Skeletal muscle cell (primary cell): ENCODE measurements at regions not wholly inside any gene's neighbourhood (a gene's known extent, or its start where the extent isn't known, plus 50 kb on each side); places are given as distances from the start of the nearest gene placed in this dataset.
"Not testable (repeated sequence)": the region's sequence is repeated elsewhere in the genome, so short reads cannot be mapped to it uniquely, and the experiment has no call there.

Source experiments
- DNase-seq: peaks from one replicate; pipeline ENCODE4 v3.0.0-alpha.2; 2010; ENCODE audit warnings: low read depth
- H3K4me3 ChIP-seq: 2 replicates; pipeline ENCODE4 v1.5.1; 2011; ENCODE audit warnings: low read depth, mild to moderate bottlenecking, control low read depth, low read length, moderate library complexity

DNA sequence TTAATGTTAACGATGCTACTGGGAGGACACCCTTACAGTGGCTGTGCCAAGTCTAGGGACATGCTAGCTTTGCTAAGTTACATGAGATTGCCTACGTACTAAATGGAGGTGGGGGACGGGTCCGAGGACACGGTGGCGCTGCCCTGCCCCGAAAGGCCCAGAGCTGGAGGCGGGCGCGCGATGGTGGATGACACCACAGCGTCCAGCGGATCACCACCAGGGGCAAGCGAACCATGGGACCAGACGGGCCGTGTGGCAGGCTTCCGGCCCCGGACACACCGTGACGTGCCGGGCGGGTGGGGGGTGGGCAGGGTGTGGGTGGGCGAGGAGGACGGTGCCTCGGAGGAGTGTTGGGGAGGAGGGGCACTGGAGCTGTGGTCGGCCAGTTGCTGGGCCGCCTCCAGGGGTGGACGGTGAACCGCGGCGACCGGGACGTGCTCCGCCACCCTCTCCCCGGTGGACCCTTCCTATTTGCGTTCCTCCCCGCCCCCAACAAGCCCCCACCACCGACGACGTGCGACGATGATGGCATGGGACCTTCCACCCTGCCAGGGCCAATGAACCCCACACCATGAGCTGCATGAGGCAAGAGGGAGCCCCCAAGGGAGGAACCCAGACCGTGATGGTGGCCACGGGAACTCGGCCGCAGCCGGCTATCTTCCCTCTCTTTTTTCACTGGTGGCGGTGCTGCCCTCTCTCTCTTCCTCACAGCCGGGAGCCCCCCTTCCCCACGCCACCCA lies 773.3 kb upstream of the DEFB115 start:
- DNase-seq = no peak

DNA sequence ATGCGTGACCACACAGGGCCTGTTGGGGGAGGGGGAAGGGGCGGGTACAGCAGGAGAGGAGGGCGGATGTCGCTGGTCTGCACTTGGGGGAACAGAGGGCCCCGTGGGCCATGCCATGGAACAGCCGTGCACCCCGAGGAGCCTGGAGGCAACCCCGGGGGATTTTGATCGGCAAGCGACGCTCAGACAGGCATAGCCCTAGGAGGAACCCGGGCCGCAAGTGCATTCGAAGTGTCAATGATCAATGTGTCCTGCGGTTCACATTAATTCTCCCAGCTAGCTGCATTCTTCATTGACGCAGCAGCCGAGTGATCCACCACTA lies 772.8 kb upstream of the DEFB115 start:
- DNase-seq = no peak
- H3K4me3 ChIP-seq = no peak overlapping the region

More for the DNA sequence above, 773.3 kb upstream of the DEFB115 start:
- H3K4me3 ChIP-seq = no peak overlapping the region

DNA sequence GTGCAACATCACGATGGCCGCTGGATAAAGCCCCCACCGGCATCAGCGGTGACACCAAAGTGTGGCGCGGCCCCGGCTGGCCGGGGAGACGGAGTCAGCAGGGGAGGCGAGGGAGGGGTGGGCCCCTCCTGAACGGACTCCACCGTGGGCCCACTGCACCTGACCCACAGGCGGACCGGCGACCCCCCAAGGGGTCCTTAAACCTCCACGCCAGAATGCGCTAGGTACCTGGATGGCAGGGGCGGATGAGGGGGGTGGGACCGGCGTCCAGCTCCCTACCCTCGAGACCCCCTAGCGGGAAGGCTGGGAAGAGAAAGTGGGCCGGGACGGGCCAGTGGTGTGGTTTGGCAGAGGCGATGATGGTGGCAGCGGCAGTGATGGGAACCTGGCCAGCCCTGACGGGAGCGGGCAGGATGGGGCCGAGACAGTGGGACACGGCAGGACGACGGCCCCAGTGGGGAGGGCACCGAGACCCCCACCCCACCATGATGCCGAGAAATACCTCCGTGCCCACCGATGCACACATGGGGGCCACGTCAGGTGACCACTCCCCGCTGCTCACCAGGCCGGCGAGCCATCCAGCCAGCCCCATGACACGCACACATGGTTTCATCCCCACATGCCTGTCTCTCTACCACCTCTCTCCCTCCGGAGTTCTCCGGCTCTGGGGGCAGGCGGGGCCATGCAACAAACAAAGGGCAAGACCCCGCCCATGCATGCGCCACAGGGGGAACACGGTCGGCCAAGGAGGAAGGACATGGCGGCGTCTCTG lies 771.9 kb upstream of the DEFB115 start:
- H3K4me3 ChIP-seq = no peak overlapping the region
- DNase-seq = no peak

DNA sequence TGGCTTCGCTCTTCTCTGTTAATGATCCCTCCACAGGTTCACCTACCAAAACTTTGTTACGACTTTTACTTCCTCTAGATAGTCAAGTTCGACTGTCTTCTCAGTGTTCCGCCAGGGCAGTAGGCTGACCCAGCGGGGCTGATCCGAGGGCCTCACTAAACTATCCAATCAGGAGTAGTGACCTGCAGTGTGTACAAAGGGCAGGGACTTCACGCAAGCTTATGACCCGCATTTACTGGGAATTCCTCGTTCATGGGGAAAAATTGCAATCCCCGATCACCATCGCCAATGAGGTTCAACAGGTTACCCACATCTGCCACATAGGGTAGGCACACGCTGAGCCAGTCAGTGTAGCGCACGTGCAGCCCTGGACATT lies 771.4 kb upstream of the DEFB115 start:
- no peak overlapping the region for H3K4me3 ChIP-seq
- no peak for DNase-seq

DNA sequence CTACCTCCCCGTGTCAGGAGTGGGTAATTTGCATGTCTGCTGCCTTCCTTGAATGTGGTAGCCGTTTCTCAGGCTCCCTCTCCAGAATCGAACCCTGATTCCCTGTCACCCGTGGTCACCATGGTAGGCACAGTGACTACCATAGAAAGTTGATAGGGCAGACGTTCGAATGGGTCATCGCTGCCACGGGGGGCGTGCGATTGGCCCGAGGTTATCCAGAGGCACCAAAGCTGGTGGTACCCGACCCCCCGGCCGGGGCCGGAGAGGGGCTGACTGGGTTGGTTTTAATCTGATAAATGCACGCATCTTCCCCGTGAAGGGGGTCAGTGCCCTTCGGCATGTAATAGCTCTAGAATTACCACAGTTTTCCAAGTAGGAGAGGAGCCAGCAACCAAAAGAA lies 770.0 kb upstream of the DEFB115 start:
- H3K4me3 ChIP-seq, DNase-seq: not testable (repeated sequence)

DNA sequence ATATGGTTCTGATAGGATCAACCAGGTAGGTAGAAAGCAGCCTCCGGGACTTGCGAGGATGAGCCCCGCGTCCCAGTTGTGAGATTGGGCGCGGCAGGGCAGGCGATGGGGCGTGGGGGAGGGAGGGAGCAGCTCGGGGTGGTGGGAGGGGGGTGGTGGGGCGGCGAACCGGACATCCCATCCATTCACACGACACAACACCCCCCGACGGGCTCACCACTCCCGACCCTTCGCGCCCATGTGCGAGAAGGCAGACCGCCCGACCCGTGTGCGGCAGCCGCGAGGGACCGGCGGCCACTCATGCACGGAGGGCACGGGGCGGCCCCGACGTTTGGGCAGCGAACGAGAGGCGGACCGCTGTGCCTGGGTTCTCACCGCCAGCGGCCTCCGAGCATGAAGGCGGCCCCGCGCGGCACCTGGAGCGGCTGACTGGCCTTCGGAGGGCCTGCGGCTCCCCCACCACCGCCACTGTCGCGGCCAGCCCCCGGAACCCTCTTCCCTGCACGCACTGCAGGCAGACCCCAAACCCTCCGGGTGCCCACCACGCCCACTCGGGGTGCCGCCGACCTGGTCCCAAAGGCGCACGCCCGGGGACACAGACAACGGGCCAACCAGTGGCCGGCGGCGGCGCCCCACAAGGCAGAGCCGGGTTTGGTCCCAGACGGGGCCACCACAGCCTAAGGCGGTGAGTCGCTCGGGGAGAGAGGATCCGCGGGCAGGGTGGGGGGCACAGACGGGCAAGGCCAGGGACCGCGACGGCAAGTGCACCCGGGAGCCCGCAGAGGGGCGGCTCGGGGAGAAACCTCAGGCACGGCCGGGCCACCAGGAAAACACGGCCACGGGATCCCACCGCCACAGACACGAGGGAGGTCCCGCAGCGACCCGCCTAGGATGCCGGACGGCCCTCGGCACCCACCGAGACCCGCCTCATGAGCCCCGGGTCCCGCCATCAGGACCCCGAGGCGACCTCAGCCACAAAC lies 769.2 kb upstream of the DEFB115 start:
- no peak overlapping the region for H3K4me3 ChIP-seq
- no peak for DNase-seq

DNA sequence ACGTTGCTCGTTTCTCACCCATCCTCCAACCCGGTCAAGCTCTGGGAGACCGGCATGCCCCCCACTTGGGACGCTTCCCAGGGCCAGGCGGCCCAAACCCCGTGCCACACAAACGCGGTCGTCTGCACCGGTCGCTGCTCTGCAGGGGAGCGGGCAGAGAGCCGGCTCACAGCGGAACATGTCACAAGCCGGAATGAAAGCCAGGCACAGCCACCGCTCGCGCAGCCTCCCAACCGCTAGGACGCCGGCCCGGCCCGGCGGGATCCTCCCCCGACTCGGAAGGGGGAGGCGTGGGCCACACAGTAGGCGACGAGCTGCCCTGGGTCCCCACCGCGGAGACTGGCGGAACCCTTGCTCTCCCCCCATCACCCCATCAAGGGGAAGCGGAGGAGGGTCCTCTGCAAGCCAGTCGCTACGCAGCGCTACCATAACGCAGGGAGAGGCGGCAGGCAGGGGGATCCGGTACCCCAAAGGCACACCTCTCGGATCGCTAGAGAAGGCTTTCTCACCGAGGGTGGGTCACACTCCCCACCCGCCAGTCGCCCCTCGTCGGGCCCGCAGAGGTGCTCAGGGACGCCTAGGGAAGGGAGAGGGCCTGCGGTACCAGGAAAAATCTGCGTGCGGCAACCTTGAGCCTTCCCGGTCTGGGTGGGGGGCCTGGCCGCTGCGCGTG lies 768.4 kb upstream of the DEFB115 start:
- no peak for DNase-seq
- no peak overlapping the region for H3K4me3 ChIP-seq

DNA sequence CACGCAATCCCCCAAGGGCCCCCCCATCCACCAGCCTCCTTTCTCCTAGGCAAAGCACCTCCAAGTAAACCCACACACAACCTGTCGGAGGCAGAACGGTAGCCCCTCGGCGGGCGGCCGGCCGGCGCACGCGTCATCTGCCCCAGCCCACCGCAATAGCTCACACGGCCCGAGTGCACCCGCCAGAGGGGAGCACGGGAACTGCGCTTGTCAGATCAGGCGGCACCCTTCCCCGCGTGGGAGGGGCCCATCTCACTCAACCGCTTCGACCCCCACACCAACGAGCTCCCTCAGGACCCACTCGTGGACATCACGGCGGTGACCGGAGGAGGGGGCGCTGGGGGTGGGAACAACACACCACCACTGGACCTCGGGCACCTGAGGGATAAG lies 767.9 kb upstream of the DEFB115 start:
- H3K4me3 ChIP-seq = no peak overlapping the region
- no peak for DNase-seq

DNA sequence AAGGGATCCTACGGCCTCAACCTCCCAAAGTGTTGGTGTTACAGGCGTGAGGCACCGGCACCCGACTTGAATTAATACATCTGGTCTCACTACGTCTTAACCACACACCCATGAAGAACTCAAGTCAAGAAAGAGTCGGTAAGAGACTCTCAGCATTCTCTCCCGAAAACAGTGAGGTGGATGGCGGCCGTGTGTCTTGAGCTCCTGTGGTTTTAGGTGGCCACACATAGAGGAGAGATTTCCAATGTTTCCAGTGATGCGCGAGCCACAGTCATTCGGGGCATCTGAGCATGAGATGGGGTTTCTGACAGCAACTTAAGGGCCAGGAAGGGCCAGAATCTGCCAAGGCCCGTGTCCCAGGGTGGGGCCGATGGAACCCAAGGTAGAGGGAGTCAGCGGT lies 766.4 kb upstream of the DEFB115 start:
- no peak overlapping the region for H3K4me3 ChIP-seq
- DNase-seq = no peak

DNA sequence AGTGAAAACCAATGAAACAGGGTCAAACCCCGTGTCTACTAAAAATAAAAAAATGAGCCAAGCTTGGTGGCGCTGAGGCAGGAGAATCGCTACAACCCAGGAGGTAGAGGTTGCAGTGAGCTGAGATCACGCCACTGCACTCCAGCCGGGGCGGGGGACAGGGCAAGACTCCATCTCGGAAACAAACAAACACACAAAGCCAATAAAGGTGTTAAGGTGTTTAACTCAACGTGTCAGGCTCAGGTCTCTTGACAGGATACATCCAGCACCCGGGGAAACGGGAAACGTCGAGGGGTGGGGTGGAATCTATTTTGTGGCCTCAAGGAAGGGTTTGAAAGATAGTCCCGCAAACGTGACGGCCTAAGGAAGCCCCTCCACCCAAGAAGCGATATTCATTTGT lies 760.8 kb upstream of the DEFB115 start:
- DNase-seq, H3K4me3 ChIP-seq: not testable (repeated sequence)

DNA sequence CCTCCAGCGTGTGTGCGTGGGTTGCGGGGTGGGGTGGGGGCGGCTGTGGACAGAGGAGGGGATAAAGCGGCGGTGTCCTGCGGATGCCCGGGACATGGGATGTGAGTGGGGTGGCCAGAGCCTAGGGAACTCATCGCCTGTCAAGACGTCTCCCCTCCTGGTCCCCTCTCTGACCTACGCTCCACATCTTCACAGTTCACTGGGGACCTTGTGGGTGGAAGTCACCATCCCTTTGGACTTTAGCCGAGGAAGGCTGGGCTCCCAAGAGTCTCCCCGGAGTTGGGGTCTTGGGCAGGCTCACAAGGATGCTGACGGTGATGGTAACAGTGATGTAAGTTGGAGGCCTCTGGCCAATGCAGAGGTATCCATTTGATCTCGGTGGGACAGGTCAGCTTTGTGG lies 760.3 kb upstream of the DEFB115 start:
- H3K4me3 ChIP-seq = not testable (repeated sequence)

DNA sequence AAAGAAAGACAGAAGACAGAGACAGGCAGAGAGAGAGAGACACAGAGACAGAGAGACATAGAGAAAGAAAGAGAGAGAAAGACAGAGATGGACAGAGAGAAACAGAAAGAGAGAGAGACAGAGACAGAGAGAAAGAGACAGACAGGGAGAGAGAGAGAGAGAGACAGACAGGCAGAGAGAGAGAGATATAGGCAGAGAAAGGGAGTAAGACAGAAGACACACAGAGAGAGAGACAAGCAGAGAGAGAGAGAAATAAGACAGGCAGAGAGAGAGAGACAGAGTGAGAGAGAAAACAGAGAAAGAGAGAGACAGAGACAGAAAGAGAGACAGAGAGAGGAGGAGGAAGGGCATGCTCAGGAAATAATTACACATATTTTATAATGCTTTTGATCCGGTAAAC lies 758.3 kb upstream of the DEFB115 start:
- no peak overlapping the region for H3K4me3 ChIP-seq
- no peak for DNase-seq

More for the DNA sequence above, 760.3 kb upstream of the DEFB115 start:
- DNase-seq = not testable (repeated sequence)

DNA sequence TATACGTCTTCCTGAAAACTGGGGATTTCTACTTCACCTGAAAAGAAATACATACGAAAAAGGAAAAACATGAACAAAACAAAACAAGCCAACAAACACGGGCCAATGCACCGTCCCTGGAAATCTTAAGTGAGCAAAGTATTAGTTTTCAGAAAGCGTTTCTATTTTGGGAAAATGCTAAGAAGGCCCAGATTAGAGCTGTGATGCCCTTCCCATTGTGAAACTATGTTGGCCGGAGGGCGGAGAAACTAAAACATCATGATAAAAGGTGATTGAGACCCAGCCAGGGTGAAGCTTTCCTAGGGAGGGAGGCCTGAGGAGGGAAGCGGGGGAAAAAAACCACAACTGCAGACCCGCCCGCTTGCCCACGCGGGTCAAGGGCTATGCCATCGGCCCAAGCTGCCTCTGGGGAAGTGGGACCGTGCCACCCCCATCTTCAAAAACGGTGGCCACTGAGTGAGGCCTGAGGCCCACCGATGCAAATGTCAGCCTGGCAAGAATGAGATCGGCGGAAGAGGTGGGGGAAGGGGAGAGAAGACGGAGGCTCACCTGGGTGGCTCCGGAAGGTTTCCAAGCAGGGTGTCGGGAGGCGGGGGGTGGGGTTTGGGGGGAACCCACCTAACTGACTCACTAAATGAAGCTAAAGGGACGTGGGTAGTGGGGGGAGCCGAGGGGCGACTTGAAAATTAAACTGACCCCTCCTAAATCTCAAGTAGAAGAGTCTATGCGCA lies 757.6 kb upstream of the DEFB115 start:
- not testable (repeated sequence) for DNase-seq, H3K4me3 ChIP-seq

DNA sequence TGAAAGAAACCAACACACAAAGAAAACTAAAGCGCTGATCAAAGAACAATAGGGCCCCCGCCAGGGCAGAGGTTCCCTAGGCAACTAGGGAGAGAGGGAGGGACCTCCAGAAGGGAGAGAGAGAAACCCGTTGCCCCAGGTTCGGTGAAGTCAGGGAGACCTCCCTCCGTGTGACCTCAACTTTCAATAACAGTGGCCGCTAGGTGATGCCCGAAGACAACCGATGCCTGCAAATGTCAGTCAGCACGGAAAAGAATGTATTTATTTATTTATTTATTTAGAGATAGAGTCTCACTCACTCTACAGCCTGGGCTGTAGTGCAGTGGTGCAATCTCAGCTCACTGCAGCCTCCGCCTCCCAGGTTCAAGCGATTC lies 757.0 kb upstream of the DEFB115 start:
- DNase-seq, H3K4me3 ChIP-seq: not testable (repeated sequence)

DNA sequence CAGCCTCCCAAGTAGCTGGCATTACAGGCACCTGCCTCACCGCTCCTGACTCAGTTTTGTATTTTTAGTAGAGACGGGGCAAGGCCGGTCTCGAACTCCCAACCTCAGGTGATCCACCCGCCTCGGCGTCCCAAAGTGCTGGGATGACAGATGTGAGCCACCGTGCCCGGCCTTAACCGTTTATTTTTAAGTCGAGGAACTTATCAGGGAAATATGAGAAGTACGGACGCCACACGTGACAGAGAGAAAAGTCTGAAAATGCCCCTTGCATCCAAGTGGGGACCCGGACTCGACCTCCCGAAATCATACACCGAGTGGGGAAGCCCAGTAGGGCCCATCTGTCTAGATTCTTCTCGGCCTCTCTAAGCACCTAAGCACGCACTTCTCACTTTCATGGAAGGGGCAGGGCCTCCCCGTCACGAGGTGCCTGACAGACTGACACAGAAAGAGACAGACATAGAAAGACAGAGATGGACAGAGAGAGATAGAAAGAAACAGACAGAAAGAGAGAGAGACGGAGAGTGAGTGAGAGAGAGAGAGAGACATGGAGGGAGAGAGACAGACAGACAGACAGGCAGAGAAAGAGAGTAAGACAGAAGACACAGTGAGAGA lies 756.5 kb upstream of the DEFB115 start:
- no peak for DNase-seq
- no peak overlapping the region for H3K4me3 ChIP-seq

DNA sequence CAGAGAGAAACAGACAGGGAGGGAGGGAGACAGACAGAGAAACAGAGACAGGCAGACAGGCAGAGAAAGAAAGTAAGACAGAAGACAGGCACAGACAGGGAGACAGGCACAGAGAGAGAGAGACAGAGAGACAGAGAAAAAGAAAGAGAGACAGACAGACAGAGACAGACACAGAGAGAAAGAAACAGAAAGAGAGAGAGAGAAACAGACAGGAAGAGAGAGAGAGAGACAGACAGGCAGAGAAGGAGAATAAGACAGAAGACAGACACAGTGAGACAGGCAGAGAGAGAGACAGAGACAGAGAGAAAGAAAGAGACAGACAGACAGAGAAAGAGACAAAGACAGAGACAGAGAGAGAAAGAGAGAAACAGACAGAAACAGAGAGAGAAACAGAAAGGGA lies 754.8 kb upstream of the DEFB115 start:
- H3K4me3 ChIP-seq = no peak overlapping the region
- no peak for DNase-seq

DNA sequence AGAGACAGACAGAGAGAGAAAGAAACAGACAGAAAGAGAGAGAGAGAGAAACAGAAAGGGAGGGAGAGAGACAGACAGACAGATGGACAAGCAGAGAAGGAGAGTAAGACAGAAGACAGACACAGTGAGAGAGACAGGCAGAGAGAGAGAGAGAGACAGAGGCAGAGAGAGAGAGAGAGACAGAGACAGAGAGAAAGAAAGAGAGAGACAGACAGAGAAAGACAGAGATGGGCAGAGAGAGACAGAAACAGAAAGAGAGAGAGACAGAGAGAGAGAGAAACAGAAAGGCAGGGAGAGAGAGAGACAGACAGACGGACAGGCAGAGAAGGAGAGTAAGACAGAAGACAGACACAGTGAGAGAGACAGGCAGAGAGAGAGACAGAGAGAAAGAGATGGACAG lies 754.3 kb upstream of the DEFB115 start:
- DNase-seq, H3K4me3 ChIP-seq: not testable (repeated sequence)

DNA sequence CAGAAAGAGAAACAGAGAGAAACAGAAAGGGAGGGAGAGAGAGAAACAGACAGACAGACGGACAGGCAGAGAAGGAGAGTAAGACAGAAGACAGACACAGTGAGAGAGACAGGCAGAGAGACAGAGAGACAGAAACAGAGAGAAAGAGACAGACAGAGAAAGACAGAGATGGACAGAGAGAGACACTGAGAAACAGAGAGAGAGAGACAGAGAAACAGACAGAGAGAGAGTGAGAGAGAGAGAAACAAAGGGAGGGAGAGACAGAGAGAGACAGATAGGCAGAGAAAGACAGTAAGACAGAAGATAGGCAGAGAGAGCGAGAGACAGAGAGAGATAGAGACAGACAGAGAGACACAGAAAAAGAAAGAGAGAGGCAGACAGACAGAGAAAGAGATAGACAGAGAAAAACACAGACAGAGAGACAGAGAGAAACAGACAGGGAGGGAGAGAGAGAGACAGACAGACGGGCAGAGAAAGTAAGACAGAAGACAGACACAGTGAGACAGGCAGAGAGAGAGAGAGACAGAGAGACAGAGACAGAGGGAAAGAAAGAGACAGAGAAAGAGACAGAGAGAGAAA lies 753.4 kb upstream of the DEFB115 start:
- no peak overlapping the region for H3K4me3 ChIP-seq
- no peak for DNase-seq
